Erythroblast (primary cell): ENCODE measurements at regions not wholly inside any gene's neighbourhood (a gene's known extent, or its start where the extent isn't known, plus 50 kb on each side); places are given as distances from the start of the nearest gene placed in this dataset.

ENCODE experiments used
- GATA1 ChIP-seq: IDR thresholded peaks from 2 replicates; pipeline ENCODE4 v1.6.1; 2011; ENCODE audit warnings: low read depth, mild to moderate bottlenecking, control low read depth, low read length, moderate library complexity
- POLR2A ChIP-seq: IDR thresholded peaks from 2 replicates; pipeline ENCODE4 v1.6.1; 2011; ENCODE audit warnings: mild to moderate bottlenecking, low read length

DNA sequence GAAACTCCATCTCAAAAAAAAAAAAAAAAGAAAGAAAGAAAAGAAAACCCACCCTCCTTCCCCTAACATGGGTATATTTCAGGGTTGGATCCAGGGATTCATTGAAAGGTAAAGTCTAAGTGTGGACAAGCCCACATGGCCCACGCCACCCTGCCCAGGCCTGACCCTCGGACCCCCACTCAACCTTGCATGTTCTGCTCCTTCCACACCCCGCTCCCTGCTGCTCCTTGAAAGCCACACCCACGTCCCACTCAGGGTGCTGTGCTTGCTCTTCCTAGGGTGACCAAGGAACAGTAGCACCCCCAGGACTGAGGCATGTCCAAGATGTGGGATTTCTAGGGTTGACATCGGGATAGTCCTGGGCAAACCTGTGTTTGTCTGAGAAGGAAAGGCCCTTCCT, 172.7 kb upstream of the MYCN start:
- TF ChIP-seq POLR2A (no peak), GATA1 (no peak)
